GM23338 (cell line): ENCODE measurements at regions not wholly inside any gene's neighbourhood (a gene's known extent, or its start where the extent isn't known, plus 50 kb on each side); places are given as distances from the start of the nearest gene placed in this dataset.

Experiments used
- ATAC-seq: fragments of 200-7000 bp; cut with Tn5 transposase; 3 replicates; pipeline ENCODE4 v1.9.1; 2020
- DNase-seq: peaks from one replicate; pipeline ENCODE4 v3.0.0-alpha.2; 2015; ENCODE audit warnings: low spot score
- H2AFZ ChIP-seq: fragments of 200-600 bp; sonication (generic); 2 replicates; pipeline ENCODE4 v1.8.0; 2016; ENCODE audit warnings: antibody characterized with exemption, mild to moderate bottlenecking, moderate library complexity
- H3F3A ChIP-seq: fragments of 200-600 bp; sonication (generic); replicated peaks from 2 replicates; pipeline ENCODE4 v1.8.0; 2017; ENCODE audit warnings: antibody characterized with exemption, mixed run types, low read depth
- H3K27ac ChIP-seq: fragments of 200-600 bp; sonication (generic); 2 replicates; pipeline ENCODE4 v1.6.1; 2016; ENCODE audit warnings: low read depth
- H3K27me3 ChIP-seq: fragments of 200-600 bp; sonication (generic); 2 replicates; pipeline ENCODE4 v1.8.0; 2016; ENCODE audit warnings: mild to moderate bottlenecking, mixed run types, moderate library complexity; ENCODE audit not compliant: insufficient read depth
- H3K36me3 ChIP-seq: fragments of 200-600 bp; sonication (generic); 2 replicates; pipeline ENCODE4 v1.8.0; 2016; ENCODE audit warnings: mild to moderate bottlenecking; ENCODE audit not compliant: insufficient read depth
- H3K4me1 ChIP-seq: fragments of 200-600 bp; sonication (generic); 2 replicates; pipeline ENCODE4 v1.8.0; 2016; ENCODE audit warnings: mild to moderate bottlenecking, moderate library complexity; ENCODE audit not compliant: insufficient read depth
- H3K4me2 ChIP-seq: fragments of 200-600 bp; sonication (generic); 2 replicates; pipeline ENCODE4 v1.7.1; 2017; ENCODE audit warnings: mixed run types
- H3K4me3 ChIP-seq: fragments of 200-600 bp; sonication (generic); 2 replicates; pipeline ENCODE4 v1.6.1; 2016; ENCODE audit warnings: mixed run types
- H3K79me2 ChIP-seq: fragments of 200-600 bp; sonication (generic); replicated peaks from 2 replicates; pipeline ENCODE4 v1.8.0; 2017; ENCODE audit warnings: mild to moderate bottlenecking; ENCODE audit not compliant: insufficient read depth
- H3K9me2 ChIP-seq: fragments of 200-600 bp; sonication (generic); 2 replicates; pipeline ENCODE4 v1.8.0; 2017; ENCODE audit not compliant: insufficient read depth
- H4K20me1 ChIP-seq: fragments of 200-600 bp; sonication (generic); replicated peaks from 2 replicates; pipeline ENCODE4 v1.8.0; 2017; ENCODE audit warnings: mild to moderate bottlenecking; ENCODE audit not compliant: insufficient read depth
- H3K27ac Mint-ChIP-seq: 2 replicates; pipeline ENCODE4 v1.8.0; 2020; ENCODE audit warnings: inconsistent platforms, mild to moderate bottlenecking, moderate library complexity, mixed read lengths
- H3K27me3 Mint-ChIP-seq: 3 replicates; pipeline ENCODE4 v1.8.0; 2022; ENCODE audit warnings: low read depth, mild to moderate bottlenecking, moderate library complexity, mixed read lengths, inconsistent platforms; ENCODE audit not compliant: insufficient read depth, poor library complexity
- H3K36me3 Mint-ChIP-seq: 3 replicates; pipeline ENCODE4 v1.8.0; 2021; ENCODE audit warnings: low read depth, mild to moderate bottlenecking, inconsistent platforms, moderate library complexity, mixed read lengths
- H3K4me1 Mint-ChIP-seq: 3 replicates; pipeline ENCODE4 v1.8.0; 2020; ENCODE audit warnings: mild to moderate bottlenecking, inconsistent platforms, mixed read lengths
- H3K4me3 Mint-ChIP-seq: 3 replicates; pipeline ENCODE4 v1.8.0; 2021; ENCODE audit warnings: moderate library complexity, mild to moderate bottlenecking, inconsistent platforms, mixed read lengths
- H3K9me3 Mint-ChIP-seq: 3 replicates; pipeline ENCODE4 v1.8.0; 2020; ENCODE audit warnings: moderate library complexity, mild to moderate bottlenecking, inconsistent platforms, mixed read lengths
- NANOG ChIP-seq: IDR thresholded peaks from 2 replicates; pipeline ENCODE4 v1.6.1; 2016; ENCODE audit warnings: antibody characterized with exemption, borderline replicate concordance
- POLR2AphosphoS5 ChIP-seq: IDR thresholded peaks from 2 replicates; pipeline ENCODE4 v1.6.1; 2016; ENCODE audit warnings: antibody characterized with exemption, low read depth
- TF ChIP-seq, protein P1 (sequence below): fragments of 250-450 bp; sonication (Bioruptor Pico); IDR thresholded peaks from 2 replicates; pipeline ENCODE4 v1.5.0; 2020; ENCODE audit warnings: mild to moderate bottlenecking, moderate library complexity
- TF ChIP-seq, protein P2 (sequence below): IDR thresholded peaks from one replicate; pipeline ENCODE4 v1.6.1; 2018; ENCODE audit warnings: antibody characterized with exemption; ENCODE audit not compliant: unreplicated experiment

DNA sequence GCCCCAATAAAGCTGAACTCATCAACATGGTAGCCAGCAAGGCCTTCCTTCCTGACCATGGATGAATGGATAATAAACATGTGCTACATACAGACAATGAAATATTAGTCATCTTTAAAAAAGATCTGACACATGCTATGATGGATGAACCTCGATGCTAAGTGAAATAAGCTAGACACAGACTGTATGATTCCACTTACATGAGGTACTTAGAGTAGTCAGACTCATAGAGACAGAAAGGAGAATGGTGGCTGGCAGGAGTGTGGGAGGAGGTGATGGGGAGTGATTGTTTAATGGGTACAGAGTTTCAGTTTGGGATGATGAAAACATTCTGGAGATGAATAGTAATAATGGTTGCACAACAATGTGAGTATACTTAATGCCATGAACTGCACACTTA, 114.1 kb upstream of the SORCS3 start (continued):
- TF ChIP-seq, protein P1, sequence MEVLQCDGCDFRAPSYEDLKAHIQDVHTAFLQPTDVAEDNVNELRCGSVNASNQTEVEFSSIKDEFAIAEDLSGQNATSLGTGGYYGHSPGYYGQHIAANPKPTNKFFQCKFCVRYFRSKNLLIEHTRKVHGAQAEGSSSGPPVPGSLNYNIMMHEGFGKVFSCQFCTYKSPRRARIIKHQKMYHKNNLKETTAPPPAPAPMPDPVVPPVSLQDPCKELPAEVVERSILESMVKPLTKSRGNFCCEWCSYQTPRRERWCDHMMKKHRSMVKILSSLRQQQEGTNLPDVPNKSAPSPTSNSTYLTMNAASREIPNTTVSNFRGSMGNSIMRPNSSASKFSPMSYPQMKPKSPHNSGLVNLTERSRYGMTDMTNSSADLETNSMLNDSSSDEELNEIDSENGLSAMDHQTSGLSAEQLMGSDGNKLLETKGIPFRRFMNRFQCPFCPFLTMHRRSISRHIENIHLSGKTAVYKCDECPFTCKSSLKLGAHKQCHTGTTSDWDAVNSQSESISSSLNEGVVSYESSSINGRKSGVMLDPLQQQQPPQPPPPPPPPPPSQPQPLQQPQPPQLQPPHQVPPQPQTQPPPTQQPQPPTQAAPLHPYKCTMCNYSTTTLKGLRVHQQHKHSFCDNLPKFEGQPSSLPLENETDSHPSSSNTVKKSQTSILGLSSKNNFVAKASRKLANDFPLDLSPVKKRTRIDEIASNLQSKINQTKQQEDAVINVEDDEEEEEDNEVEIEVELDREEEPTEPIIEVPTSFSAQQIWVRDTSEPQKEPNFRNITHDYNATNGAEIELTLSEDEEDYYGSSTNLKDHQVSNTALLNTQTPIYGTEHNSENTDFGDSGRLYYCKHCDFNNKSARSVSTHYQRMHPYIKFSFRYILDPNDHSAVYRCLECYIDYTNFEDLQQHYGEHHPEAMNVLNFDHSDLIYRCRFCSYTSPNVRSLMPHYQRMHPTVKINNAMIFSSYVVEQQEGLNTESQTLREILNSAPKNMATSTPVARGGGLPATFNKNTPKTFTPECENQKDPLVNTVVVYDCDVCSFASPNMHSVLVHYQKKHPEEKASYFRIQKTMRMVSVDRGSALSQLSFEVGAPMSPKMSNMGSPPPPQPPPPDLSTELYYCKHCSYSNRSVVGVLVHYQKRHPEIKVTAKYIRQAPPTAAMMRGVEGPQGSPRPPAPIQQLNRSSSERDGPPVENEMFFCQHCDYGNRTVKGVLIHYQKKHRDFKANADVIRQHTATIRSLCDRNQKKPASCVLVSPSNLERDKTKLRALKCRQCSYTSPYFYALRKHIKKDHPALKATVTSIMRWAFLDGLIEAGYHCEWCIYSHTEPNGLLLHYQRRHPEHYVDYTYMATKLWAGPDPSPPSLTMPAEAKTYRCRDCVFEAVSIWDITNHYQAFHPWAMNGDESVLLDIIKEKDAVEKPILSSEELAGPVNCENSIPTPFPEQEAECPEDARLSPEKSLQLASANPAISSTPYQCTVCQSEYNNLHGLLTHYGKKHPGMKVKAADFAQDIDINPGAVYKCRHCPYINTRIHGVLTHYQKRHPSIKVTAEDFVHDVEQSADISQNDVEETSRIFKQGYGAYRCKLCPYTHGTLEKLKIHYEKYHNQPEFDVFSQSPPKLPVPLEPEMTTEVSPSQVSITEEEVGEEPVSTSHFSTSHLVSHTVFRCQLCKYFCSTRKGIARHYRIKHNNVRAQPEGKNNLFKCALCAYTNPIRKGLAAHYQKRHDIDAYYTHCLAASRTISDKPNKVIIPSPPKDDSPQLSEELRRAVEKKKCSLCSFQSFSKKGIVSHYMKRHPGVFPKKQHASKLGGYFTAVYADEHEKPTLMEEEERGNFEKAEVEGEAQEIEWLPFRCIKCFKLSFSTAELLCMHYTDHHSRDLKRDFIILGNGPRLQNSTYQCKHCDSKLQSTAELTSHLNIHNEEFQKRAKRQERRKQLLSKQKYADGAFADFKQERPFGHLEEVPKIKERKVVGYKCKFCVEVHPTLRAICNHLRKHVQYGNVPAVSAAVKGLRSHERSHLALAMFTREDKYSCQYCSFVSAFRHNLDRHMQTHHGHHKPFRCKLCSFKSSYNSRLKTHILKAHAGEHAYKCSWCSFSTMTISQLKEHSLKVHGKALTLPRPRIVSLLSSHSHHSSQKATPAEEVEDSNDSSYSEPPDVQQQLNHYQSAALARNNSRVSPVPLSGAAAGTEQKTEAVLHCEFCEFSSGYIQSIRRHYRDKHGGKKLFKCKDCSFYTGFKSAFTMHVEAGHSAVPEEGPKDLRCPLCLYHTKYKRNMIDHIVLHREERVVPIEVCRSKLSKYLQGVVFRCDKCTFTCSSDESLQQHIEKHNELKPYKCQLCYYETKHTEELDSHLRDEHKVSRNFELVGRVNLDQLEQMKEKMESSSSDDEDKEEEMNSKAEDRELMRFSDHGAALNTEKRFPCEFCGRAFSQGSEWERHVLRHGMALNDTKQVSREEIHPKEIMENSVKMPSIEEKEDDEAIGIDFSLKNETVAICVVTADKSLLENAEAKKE (CRISPR knock-in tag) = no peak
- TF ChIP-seq NANOG = no peak

DNA sequence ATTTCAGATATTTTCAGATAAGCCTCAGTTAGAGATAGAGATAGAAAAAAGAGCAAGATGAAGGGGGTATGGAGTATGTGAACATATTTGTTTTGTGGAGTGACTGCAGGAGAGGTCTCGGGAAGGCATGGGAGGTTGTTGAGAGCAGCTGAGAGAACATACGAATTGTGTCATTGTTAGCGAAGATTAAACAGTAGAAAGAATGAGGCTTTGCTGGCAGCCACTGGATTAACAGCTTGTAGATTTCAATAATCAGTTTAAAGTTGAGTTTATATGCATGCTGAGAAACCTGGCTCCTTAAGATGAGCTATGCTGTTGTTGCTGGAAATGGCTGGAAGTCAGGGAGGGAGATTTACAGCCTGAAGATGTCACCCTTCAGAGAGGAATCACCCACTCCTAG, 100.9 kb upstream of the SORCS3 start:
- Histone ChIP-seq H3F3A (no peaks in the 10 kb centered on the region), H3K27me3 (no peaks in the 10 kb centered on the region), H3K36me3 (no peaks in the 10 kb centered on the region), H3K4me1 (no peaks in the 10 kb centered on the region), H3K9me2 (peaks cover 2% of the 10 kb centered on the region; the same call in 1 of the 2 replicates), H3K4me2 (no peak overlapping the region), H4K20me1 (no peaks in the 10 kb centered on the region), H3K4me3 (no peak overlapping the region), H3K79me2 (no peaks in the 10 kb centered on the region), H2AFZ (no peak overlapping the region), H3K27ac (no peak overlapping the region)
- H3K36me3 Mint-ChIP-seq = peaks cover 2% of the 10 kb centered on the region; the same call in 2 of the 3 replicates
- H3K9me3 Mint-ChIP-seq = peaks cover 2% of the 10 kb centered on the region
- ATAC-seq (no peak), DNase-seq (no peak)
- H3K27ac Mint-ChIP-seq = no peak overlapping the region
- H3K4me3 Mint-ChIP-seq = no peak overlapping the region
- H3K27me3 Mint-ChIP-seq = peaks cover 10% of the 10 kb centered on the region
- H3K4me1 Mint-ChIP-seq = peaks cover 6% of the 10 kb centered on the region; the same call in 2 of the 3 replicates
- TF ChIP-seq, protein P2, sequence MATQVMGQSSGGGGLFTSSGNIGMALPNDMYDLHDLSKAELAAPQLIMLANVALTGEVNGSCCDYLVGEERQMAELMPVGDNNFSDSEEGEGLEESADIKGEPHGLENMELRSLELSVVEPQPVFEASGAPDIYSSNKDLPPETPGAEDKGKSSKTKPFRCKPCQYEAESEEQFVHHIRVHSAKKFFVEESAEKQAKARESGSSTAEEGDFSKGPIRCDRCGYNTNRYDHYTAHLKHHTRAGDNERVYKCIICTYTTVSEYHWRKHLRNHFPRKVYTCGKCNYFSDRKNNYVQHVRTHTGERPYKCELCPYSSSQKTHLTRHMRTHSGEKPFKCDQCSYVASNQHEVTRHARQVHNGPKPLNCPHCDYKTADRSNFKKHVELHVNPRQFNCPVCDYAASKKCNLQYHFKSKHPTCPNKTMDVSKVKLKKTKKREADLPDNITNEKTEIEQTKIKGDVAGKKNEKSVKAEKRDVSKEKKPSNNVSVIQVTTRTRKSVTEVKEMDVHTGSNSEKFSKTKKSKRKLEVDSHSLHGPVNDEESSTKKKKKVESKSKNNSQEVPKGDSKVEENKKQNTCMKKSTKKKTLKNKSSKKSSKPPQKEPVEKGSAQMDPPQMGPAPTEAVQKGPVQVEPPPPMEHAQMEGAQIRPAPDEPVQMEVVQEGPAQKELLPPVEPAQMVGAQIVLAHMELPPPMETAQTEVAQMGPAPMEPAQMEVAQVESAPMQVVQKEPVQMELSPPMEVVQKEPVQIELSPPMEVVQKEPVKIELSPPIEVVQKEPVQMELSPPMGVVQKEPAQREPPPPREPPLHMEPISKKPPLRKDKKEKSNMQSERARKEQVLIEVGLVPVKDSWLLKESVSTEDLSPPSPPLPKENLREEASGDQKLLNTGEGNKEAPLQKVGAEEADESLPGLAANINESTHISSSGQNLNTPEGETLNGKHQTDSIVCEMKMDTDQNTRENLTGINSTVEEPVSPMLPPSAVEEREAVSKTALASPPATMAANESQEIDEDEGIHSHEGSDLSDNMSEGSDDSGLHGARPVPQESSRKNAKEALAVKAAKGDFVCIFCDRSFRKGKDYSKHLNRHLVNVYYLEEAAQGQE = no peak
- TF ChIP-seq POLR2AphosphoS5 (no peak), NANOG (no peak)
- TF ChIP-seq, protein P1 (CRISPR knock-in tag) = no peak
